ENCODE measurements at regions not wholly inside any gene's neighbourhood (a gene's known extent, or its start where the extent isn't known, plus 50 kb on each side); places are given as distances from the start of the nearest gene placed in this dataset.

DNA sequence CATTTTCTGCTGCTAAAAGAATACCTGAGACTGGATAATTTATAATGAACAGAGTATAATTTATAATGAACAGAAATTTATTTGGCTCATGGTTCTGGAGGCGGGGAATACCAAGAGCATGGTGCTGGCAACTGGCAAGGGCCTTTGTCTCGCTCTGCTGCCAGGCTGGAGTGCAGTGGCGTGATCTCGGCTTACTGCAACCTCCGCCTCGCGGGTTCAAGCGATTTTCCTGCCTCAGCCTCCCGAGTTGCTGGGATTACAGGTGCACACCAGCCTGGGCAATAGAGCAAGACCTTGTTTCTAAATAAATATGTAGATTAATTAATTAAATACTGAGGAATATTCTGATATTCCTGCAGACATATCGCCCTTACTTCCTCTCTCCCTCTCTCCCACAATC is 1610.8 kb downstream of the SUCLG1 start:
- TF ChIP-seq, protein P1, sequence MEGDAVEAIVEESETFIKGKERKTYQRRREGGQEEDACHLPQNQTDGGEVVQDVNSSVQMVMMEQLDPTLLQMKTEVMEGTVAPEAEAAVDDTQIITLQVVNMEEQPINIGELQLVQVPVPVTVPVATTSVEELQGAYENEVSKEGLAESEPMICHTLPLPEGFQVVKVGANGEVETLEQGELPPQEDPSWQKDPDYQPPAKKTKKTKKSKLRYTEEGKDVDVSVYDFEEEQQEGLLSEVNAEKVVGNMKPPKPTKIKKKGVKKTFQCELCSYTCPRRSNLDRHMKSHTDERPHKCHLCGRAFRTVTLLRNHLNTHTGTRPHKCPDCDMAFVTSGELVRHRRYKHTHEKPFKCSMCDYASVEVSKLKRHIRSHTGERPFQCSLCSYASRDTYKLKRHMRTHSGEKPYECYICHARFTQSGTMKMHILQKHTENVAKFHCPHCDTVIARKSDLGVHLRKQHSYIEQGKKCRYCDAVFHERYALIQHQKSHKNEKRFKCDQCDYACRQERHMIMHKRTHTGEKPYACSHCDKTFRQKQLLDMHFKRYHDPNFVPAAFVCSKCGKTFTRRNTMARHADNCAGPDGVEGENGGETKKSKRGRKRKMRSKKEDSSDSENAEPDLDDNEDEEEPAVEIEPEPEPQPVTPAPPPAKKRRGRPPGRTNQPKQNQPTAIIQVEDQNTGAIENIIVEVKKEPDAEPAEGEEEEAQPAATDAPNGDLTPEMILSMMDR (IDR thresholded peaks at IDR 0.05) = no peak
- TF ChIP-seq POLR2AphosphoS5 (IDR thresholded peaks at IDR 0.05) = no peak

Data from upper lobe of left lung (tissue), 4 donors.